SKM-1 treated with dmso at 0.1 percent for 144 hours (cell line): ENCODE measurements at regions not wholly inside any gene's neighbourhood (a gene's known extent, or its start where the extent isn't known, plus 50 kb on each side); places are given as distances from the start of the nearest gene placed in this dataset.

Source experiments
- DNase-seq: peaks from one replicate; lab custom pipeline; 2025; ENCODE audit not compliant: unreplicated experiment; lab: John Stamatoyannopoulos, UW

DNA sequence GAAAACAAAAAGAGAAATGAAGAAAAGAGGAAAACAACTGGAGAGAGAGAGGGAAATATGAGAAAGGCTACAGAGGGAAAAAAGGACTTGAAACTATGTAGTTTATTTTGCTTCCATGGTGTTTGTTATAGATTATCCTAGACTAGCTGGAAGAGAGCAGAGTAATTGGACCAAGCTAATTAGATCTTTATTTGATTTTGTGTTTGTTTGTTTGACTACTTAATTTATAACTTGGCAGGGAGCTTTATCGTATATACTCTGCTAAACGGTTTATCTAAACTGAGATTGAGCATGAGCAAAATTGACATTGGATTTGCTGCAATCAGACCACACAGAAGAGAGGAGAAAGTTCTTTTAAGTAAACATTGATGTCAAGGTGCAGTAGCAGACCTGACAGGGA lies 443.8 kb upstream of the USP24 start:
- no peak for DNase-seq

DNA sequence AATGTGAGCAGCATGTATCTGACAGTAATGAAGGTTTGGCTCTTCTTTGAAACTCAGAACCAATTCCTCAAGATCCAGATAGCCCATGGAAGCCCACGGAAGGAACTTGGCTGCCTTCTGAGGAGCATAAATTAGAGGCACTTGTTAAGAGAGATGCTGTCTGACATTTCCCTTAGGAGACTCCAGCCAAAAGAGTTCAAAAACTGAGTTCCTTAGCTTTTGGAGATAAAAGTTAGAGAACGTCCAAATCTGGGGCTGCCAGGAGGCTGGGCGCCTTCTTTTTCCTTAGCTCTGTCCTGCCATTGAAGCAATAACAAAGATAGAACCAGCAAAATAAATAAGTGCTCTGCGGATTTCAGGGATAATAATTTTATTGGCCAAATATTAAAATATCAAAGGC lies 439.6 kb upstream of the USP24 start:
- DNase-seq: no peak

DNA sequence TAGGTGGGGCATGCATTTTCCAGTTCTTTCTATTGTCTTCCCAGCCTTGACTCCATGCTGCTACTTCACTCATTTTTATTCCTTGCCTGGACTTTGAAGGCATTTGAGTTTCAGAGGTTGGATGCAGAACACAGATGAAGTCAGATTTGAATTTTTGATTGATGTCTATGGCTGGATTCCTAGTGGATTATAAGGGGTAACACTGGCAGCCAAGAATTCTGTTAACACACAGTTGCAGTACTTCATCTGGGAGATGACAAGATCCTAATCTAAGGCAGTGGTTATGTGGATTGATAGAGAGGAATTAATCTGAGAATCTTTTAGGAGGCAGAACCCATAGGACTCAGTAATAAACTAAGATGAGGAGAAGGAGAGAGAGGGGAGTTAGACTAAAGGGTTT lies 439.0 kb upstream of the USP24 start:
- no peak for DNase-seq

DNA sequence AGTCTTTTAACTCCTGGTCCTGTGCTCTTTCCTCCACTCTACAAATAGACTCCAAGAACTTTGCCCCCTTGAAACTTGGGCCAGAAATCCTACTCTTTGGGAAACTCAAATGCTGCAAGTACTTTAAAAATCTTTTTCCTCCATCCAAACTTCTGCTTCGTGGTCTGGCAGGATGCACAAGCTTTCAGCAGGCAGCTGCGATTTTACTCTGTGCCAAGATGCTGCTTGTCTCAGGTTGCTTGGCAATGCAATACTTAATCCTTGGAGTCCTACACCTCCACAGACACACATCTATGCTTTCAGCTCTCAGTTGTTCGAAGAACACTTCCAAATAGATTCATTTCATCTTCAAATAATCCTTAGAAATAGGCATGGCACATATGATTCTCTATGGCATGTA lies 435.3 kb upstream of the USP24 start:
- no peak for DNase-seq

DNA sequence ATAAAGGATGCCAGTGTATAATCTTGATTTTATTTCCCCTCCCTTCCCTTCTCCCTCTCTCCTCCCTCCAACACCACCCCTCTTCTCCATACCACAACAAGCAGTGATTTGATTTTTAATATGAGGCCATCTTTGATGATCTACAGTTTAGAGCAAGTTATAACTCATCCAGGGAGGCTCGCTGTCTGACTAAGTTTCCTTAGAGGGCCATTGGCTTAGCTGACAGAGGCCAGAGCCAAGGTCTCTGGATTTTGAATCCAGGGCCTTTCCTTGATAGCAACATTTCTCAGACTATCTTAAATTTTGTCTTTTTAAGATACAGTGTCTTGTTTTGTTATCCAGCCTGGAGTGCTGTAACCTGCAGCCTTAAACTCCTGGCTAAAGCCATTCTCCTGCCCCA lies 431.0 kb upstream of the USP24 start:
- DNase-seq: no peak

DNA sequence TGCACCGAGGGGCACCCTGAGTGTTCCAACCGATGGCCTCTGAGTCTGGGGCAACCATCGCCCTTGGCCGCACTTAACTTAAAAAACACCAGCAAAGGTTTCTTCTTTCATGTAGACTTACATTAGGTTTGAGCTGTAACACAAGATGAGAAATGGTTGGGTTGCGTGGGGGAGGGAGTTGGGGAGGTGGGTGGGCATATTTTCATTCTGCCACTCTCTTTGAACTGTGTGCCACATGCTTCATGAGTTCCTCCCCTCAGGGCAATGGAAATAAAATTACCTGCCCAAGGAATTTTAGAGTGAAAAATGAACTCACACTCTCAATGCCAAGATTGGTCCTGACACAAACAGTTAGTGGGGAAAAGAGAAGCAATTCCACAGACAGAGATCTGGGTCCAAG lies 430.1 kb upstream of the USP24 start:
- DNase-seq: no peak

DNA sequence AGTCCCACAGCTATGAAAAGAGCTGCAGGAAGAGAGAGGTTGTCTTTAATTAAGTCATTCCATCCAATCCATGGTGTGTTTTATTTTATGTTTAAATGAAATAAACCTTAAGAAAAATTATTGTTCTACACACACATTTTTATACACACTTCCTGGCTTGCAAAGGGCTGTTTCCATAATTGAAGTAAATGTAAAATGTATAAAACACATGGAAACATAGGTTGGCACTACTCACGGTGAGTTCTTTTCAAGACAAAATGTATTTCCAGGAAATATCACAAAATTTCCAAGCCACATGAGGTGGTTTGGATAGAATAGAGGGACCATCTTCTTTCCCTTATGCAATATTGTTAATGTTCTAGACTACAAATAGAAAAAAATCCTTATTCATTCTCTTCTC lies 426.8 kb upstream of the USP24 start:
- no peak for DNase-seq

DNA sequence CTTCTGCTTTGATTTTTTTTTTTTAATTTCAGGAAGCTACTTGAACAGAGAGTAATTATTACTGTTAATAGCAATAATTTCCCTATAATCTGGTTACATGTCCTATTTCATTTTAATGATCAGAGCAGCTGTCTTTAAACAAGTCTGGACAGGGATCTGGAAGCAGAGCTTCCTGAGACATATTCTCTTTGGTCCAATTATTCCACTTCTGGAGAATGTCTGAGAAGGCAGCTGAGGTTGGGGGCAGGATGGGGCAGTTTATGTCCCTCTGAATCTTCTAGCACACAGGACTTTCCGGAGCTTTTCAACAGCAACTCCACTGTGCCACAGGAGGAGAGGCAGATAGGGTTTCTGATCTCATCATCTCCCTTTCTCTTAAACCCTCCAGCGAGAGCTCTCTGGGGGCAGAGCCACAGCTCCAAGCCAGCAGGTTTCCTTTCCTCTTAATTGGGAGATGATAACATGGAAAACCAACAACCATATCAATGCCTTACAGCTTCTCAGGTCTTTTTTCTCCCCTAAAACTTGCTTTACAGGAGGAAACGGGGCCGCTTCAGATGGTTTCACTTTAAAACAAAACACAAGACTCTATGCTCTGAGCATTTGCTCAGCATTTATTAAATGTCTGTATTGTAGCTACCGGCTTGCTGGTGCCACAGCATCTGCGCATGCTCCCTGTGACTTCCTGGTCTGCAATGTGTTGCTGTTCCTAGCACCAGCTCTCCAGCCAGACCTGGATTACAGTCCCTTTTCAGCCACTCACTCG lies 425.7 kb upstream of the USP24 start:
- peak; percentile 42 for DNase-seq

DNA sequence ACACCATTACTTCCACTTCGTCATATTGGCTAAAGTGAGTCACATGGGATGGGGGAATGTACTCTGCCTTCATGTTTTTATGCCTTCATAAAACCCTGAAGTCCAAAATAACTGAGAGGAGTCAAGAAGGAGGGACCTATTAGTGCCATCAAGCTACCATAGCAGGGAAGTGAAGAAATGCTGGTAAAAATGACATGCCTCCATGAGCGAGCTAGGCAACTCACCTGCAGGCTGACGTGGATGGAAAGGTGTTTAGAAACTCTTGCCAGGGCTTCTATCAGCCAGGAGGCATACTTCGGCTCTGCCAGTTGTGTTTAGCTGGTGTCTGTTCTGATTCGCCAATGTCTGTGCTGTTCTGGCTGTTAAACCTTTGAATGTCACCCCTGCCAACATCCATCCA lies 424.4 kb upstream of the USP24 start:
- no peak for DNase-seq

DNA sequence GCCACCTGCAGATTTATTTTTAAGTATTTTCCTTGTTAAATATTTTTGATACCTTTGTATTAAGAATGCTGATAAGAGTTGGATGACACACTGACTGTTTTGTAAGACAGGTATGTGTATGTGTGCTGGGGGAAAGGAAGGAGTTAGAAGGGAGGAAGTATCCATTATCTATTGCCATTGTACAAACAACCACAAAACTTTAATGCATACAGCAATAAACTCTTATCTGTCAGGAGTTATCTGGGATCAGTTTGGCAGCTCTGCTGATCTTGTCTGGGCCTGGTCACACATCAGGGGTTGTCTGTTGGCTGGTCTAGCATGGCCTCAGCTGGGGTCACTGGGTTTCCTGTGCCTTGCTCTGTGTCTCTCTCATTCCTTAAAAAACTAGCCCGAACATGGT lies 423.9 kb upstream of the USP24 start:
- no peak for DNase-seq

DNA sequence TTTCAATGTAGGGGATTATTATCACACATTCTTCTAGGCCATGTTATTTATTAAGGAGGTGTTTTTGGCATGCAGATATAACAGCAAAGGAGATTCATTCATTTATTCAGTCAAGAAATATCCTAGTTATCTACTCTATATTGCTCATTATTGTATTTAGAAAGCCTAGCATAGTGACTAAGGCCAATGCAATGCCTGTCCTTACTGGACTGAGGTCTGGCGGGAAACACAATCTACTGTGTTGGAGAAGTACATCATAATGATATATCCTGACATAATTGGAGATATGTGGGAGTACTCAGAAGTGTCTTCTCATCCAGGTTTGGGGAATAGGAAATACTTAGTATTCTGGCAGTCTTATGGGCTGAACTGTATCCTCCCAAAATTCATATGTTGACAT lies 421.5 kb upstream of the USP24 start:
- no peak for DNase-seq

DNA sequence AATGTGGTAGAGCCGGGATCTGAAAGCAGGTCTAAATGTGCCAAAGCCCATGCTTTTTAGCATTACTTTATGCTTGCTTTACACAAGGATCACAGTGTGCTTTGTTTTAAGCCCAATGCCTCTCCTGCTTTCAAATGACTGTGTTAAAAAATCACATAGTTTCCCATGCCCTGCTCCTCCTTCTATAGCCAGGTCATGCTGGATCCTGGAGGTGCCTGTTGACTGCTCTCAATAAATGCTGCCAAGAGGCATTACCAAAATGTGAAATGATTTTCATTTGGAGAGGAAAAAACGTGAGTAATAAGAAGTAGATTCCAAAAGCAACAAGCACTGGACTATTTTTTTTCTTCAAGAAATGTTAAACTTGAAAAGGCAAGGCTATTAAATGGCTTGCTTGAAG lies 420.7 kb upstream of the USP24 start:
- DNase-seq: no peak

DNA sequence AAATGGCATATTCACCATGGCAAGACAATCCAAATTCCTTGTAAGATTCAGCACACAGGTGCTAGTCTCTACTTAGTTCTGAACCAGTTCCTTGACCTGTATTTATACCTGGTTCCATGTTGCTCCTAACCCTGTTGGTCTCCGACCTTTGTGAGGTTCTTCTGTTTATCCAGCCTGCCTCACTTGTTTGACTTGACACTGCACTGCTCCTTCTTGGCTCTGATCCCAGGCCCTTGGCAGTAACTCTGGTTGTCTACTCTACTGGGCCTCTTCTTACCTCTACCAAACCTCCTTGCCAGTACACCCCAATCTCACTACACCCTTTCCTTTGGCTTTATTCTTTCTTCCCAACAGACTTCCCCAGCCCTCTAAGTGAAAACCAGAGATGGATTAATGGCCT lies 419.4 kb upstream of the USP24 start:
- no peak for DNase-seq

DNA sequence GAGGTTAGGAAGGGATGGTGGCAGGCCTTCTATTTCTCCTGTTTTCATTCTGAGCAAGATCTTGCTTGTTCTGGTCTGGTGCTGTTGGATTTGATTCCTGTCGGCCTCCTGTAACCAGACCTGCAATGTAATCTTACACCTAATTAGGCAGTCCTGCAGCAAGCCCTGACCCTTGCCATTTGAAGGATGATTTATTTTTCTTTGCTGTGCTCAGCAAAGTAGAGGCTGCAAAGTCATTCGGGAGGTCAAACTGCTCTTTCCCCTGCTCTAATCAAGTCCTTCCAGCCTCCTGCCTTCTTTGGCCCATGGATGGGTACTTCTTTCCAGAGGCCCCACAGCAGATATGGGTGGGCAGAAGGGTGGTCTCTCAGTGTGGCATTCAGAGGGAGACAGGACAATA lies 417.7 kb upstream of the USP24 start:
- no peak for DNase-seq

DNA sequence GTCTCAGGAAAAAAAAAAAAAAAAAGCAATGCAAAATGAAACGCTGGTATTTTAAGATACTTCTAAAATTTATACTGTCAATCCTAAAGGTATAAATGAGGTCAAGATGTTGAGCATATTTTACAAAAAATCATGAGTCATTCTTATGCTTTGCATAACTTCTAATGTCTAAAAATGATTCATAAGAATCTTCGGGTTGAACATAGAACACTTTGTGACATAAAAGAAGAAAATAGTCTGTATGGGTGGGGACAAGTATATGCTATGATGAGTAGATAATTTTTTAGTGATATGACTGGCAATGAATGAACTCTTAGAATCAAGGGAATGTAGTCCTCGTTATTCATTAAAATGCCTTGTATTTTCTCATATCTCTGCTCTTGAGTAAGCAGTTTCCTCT lies 416.9 kb upstream of the USP24 start:
- no peak for DNase-seq

DNA sequence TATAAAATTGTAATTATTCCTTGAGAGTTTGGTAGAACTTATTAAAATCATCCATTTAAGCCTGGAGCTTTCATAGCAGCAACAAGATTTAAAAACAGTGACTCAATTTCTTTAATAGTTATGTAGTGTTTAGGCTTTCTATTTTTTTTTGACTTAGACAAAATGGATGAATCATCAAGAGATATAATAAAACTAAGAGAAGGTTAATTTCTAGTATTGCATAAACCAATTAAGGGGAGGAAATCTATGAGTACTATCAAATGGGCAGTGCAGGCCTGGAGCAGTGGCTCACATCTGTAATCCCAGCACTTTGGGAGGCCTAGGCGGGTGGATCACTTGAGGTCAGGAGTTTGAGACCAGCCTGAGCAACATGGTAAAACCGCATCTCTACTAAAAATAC lies 416.3 kb upstream of the USP24 start:
- DNase-seq: no peak

DNA sequence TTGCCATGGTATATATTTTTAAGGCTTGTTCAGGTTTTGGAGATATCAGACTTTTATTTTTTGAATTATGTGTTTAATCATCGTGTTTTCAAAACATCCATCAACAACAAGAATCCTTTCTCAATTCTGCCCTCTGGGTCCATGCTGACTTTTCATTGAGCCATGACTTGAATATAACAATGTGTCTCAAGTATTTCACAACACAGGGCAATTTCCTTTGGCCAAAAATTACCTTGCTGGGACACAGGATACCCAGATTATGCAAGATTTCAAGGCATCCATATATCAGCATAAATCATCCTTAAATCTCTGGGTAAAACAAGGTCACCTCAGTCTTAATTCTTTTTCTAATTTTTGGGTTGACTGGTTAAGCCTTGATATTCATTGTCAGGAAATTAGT lies 411.2 kb upstream of the USP24 start:
- DNase-seq: no peak

DNA sequence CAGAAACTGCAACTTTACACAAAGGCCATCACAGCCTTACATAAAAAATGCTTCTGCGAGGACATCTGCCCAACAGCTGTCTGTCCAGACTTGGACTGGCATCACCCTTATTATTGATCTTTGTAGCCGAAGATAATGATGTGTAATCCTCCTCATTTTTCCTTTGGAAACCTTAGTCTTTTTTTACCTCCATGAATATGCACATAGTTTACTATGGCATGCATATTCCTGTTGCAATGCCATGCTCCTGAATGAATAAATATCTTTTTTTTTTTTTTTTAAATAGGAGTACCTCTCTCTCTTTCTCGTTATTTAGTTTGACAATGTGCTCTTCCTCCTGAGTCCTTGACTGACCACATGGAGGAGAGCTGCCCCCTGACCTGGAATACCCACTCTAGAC lies 409.6 kb upstream of the USP24 start:
- DNase-seq: no peak

DNA sequence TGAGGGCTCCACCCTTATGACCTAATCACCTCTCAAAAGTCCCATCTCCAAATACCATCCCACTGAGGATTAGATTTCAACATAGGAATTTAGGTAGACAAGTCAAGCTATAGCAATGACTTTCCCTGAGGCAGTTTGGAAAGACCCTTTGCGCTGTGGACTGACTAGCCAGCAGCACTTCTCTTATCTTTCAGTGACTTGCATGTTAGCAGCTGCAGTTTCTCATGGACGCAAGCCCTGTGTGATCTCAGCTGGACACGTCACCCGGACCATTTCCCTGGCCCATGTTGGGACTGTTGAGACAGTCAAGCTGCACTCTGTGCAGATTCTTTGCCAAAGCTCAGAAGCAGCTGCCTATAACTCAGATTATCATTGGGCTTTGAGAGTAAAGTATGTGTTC lies 408.1 kb upstream of the USP24 start:
- DNase-seq: no peak

DNA sequence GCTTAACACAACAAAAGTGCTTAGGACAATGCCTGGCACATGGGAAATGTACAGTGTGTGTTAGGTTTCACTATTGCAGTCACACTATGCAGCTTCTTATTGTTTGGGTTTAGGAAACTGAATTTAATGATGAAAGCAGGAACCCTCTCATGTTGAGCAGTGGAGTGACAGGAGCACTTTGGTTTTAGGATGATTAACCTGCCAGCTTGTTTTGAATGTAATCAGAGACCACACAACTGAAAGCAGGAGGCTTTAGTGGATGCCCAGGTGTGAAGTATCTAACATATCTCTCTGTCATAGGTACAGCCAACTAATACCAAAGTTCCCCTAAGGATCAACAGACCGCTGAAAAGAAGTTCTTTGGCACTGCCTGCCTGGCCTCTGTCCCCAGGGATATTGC lies 406.9 kb upstream of the USP24 start:
- no peak for DNase-seq

DNA sequence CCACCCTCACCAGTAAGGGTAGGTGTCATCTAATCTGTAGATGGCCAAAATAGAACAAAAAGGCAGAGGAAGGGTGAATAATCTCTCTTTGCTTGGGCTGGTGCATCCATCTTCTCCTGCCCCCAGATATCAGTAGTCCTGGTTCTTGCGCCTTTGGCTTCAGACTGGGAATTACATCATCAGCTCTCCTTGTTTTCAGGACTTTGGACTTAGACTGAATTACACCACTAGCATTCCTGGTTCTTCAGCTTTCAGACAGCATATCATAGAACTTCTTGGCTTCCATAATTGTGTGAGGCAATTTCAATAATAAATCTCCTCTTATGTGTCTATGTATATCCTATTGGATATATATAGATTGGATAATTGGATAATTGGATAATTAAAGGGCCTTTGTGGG lies 403.0 kb upstream of the USP24 start:
- no peak for DNase-seq

DNA sequence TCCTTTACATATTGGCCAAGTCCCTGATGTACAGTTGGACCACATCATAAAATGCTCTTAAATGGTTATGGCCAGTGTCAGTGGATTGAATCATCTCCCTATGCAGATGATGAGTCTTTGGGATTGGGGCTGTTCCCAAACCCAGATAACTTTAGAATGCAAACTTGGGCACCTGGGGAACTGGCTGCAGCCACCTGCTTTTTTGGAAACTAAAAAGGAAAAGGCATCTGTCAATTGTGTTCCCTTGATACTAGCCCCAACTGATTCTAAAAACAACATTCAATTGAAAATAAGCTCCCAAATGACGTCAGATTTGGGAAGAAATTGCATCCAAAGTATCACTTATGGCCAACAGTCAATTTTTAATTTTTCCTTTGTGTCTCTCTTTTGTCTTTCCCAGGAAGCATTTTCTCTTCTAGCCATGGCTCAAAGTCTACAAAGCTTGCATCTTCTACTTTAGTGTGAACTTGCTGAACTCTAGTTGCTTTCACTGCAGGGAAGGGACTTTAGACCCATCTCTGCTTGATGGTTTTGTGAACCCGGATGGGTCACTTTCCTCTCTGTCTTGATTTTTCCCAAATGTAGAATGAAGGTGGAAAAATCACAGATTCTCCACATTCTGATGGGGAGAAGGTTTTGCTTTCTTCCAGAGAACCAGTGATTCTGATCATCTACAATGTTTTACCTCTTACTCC lies 402.3 kb upstream of the USP24 start:
- no peak for DNase-seq

DNA sequence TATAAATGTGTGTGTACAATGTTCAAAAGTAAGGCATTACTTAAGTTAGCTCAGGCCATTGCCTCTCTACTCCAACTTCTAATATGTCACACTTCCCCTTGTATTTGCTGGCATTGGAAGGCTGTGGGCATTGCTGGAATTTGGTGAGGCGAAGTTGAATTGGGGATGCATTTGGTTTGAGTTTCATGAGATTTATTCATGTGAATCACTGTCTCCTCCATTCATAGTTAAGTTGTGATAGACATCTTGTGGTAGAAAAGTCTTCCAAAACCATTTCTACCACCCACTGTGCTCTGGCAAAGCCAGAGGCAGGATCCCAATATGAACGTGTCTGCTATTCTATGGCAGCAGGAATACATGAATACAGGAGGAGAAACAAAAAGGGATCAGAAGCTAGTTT lies 397.8 kb upstream of the USP24 start:
- DNase-seq: no peak
